HG03342 (cell line): ENCODE measurements at regions not wholly inside any gene's neighbourhood (a gene's known extent, or its start where the extent isn't known, plus 50 kb on each side); places are given as distances from the start of the nearest gene placed in this dataset.
"Not testable (repeated sequence)": the region's sequence is repeated elsewhere in the genome, so short reads cannot be mapped to it uniquely, and the experiment has no call there.

Experiments
- ATAC-seq: cut with Tn5 transposase; IDR thresholded peaks from one replicate; pipeline ENCODE4 v1.9.1; 2021; ENCODE audit warnings: mild to moderate bottlenecking, moderate library complexity; ENCODE audit not compliant: unreplicated experiment

DNA sequence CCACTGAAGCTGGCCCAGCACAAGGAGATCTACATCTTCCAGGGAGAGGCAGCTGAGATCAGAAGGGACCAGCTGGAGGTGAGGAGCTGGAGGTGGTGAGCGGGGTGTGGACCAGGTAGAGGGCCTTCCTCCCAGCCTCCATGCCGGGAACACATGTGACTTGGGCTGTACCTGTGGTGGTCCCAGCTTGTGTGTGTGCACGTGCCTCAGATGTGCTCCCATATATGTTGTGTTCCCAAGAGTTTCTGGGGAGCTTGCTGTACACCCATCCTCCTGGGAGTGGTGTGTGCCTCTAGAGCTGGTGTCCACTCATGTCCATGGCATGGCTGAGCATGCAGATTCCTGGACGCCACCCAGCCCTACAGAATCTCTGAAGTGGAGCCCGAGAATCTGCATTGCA lies 183.7 kb upstream of the AKAP13 start:
- ATAC-seq = not testable (repeated sequence)

DNA sequence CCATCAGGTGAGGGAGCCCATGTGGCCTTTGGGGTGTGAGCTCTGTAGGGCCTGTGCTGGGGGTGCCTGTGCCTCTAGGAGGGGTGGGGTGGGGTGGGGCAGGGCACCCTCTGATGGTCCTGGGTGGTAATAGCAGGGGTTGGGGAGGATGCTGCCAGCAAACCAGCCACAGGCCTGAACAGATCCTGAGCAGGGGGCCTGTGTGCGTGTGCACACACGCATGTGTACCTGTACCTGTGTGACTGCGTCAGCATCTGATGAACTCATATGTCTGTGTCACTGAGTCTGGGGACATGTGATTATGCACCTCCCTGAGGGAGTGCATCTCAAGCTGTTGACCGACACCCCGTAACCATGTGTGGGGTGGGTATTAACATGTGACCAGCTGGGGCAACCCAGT lies 182.8 kb upstream of the AKAP13 start:
- ATAC-seq = not testable (repeated sequence)

DNA sequence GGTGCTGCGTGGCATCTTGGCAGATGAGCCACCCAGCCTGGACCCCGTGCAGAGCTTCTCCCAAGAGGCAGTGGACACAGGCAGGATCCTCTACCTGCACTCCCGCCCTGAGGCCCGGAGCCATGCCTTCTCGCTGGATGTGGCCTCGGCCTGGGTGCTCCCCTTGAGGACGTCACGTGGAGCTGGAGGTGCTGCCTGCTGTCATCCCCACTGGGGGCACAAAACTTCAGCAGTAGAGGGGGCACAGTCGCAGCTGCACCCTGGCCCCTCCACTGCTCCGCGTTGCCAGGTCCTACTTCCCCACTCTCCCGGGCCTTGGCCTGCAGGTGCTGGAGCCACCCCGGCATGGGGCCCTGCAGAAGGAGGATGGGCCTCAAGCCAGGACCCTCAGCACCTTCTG lies 182.0 kb upstream of the AKAP13 start:
- ATAC-seq = not testable (repeated sequence)

DNA sequence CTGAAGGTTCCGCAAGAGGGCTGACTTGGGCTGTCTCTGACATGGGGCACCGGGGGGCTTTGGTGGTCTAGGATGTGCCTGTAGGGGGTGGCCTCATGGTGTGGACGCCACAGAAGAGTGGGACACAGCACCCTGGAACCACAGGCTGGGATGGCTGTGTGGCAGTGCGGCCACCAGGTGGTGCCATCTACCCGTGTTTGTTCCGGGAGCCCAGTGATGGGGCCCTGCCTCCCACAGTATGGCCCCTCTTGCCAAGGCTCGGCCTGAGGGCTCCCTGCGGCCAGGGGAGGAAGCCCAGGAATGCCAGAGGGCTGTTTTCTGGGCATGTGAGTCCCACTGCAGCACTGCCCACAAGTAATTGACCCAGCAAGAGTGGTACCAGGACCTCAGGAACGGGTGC lies 180.2 kb upstream of the AKAP13 start:
- peak; percentile 92 for ATAC-seq

DNA sequence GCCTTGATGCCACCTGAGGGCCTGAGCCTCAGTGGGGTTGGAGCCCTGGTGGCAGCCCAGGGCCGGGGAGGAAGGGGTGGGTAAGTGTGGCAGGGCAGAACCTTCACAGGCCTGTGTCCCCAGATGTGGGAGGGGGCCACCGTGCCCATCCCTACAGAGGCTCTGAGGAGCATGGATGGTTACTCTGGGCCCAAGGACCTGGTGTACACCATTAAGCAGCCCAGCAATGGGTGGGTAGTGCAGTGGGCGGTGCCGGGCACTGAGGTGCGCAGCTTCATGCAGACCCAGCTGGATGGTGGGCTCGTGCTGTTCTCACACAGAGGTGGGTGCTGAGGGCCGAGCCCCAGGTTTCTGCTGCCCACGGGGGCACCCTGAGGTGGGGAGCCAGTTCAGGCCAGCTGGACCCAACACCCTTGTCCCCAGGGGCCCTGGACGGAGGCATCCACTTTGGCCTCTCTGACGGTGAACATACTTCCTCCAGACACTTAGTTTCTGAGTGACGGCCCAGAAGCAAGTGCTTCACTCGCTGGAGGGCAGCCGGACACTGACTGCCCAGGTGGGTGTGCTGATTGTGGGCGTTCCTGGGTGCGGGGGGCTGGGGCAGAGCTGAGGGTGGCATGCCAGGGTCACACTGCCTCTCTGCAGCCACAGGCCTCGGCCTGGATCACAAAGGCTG lies 179.1 kb upstream of the AKAP13 start:
- not testable (repeated sequence) for ATAC-seq

GRCh38 chr15:85204481-85204880 lies 175.9 kb upstream of the AKAP13 start:
- ATAC-seq = not testable (repeated sequence)

DNA sequence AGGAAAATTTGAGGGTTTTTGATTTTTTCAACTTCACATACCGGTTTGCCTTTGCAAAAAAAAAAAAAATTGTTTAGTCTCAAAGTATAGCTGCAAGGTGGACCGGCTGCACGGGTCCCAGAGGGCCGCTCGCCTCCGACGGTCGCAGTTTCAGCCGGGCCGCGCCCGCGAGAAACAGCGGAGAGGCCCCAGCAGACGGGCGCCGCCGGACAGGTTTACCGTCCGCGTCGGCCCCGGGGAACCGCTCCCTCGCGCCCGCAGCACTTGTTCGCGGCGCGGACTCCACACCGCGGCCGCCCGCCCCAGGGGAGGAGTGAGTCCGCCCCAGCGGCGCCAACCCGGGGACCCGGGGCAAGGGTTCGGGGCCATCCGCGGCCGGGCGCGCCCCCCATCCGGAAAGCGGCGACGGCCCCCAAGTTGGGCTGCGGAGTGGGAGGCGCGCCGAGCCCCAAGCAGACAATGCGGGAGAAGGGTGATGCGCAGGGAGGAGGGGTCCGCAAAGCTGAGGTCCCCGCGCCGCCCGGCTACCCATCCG lies 146.5 kb upstream of the AKAP13 start:
- ATAC-seq = not testable (repeated sequence)

DNA sequence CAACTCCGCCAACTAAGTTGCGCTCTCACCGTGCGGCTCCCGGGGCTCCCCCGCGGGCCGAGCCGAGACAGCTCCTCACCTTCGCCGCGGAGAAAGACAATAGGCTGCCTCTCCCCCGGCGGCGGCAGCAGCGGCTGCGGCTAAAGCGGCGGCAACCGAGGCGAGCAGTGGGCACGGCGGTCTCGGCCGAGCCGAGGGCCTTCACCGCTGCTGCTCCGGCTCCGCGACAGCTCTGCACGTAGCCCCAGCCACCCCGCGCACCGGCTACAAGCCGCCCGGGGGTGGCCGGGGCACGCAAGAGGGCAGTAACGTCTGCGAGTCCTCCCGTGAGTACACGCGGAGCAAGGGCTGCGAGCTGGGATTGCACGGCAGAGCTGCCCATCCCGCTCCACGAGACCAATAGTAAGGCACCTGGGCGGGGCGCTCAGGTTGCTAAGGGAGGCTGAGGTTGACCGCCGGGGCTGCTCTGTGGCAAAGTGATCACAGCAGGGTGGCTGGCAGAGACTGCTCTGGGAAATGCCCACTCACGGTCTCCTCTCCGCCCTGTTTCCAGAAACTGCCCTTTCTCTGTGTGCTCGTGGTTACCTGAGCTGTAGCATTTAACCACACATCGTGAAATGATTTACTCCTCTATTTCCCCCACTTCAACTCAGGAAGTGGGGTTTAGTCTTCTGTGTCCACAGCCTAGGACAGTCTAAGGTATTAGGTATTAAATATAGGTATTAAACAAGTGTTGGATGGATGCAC lies 145.8 kb upstream of the AKAP13 start:
- not testable (repeated sequence) for ATAC-seq

DNA sequence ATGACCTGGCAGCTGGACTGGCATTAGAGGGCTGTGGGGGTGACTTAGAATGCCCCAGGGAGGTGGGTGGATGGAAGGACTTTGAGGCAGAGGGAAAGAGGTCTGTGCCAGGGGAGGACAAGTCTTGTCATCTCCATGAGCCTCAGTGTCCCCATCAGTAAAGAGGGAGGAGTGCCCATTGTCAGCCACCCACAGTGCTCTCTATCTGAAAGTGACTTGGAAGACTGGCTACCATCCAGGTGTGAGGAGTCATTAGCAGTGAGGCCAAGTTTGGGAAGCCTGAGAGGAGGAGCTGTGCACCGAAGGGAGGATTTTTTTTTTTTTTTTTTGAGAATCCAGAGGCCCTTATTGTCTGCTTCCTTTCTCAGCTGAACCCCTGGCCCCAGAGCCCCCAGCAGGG lies 136.3 kb upstream of the AKAP13 start:
- not testable (repeated sequence) for ATAC-seq

GRCh38 chr15:85250938-85251542 lies 129.4 kb upstream of the AKAP13 start:
- ATAC-seq = not testable (repeated sequence)

GRCh38 chr15:85253196-85253915 lies 127.0 kb upstream of the AKAP13 start:
- ATAC-seq = peak; percentile 72

- ATAC-seq = not testable (repeated sequence)
Measured at GRCh38 chr15:85254961-85255360, 125.4 kb upstream of the AKAP13 start.

- not testable (repeated sequence) for ATAC-seq
Measured at GRCh38 chr15:85255502-85255901, 124.9 kb upstream of the AKAP13 start.

DNA sequence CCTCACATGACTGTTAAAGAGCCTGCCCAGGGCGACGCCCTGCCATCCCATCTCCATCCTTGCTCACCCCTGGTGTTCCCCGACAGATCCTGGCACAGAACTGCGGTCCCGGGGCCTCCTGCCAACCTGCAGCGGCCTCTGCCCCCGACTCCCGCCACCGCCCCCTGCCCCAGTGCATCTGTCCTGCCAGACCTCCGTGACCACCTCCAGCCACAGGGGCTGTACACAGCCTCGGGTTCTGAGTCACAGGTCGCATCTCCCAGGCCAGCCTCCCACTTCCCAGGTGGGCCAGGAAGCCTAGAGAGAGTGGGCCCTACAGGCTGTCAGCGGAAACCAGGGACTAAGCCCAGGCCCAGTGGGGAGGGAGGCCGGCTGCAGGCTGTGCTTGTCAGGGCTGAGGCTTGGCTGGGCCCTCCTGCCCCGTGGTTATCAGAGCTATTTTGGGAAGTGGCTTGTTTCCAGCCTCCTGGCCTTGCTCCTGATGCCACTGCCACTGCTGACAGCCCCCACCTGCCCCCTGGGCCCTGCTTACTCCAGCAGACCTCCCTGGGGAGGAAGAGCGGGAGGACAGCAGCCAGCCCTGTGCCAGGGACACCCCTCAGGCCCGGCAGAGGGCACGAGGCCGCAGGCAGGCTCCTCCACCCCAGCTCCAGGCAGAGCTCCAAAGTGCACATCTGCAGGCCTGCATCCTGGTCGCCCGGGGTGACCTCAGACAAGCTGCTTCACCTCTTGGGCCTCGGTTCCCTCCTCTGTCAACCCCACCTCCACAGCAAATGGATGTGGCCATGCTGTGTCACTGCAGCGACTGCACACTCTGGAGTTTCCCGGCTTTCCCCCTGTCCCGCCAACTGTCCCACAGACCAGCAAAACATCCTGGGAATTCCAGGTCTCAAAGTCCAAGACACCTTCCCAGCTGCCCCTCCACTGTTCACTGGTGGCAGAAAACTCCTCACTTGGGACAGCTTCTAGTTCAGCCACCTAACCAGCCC lies 124.1 kb upstream of the AKAP13 start:
- ATAC-seq = not testable (repeated sequence)

GRCh38 chr15:85258062-85258445 lies 122.3 kb upstream of the AKAP13 start:
- not testable (repeated sequence) for ATAC-seq

DNA sequence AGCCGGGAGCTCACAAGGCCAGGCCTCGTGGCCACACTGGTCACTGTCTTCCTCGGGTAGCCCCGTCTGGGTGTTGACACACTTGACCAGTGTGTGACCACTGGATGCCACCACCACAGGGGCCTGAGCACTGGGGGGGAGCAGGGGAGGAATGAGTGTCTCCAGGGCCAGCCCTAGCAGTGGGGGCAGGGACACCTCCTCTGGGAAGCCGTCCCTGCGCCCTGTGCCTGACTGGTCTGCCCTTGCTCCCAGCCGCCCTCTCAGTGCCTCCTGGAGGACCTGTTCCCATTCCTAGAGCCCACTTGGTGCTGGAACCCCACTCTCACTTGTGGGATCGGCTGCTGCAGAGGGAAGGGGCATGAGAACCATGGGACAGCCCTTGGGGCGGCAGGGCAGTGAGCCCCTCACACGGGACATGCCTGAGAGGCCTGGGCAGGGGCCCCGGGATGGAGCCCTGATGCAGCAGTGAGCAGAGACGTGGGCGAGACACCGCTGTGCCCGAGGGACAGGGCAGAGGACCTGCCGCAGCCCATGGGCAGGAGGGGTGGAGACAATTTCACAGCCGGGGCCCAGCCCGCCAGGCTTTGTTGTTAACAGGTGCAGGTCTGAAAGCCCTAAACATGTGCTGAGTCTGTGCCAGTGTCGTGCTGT lies 121.7 kb upstream of the AKAP13 start:
- not testable (repeated sequence) for ATAC-seq

DNA sequence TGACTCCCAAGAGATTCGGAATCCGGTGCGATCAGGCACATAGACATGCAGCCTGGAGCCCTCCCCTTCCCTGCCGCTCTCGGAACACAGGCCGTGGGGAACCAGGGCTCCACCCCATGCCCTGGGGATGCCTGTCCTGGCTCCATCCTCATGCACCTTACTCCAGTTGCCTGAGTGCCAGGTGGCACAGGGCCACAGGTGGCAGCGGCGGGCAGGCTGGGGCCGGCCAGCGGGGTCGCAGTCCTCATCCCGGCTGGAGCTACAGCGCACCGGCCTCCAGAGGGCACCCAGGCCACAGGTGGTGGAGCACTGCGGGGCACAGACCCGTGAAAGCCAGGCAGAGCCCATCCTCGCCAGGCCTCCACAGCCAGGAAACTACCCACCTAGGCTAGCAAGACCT lies 119.9 kb upstream of the AKAP13 start:
- ATAC-seq = not testable (repeated sequence)

GRCh38 chr15:85262461-85263055 lies 117.8 kb upstream of the AKAP13 start:
- not testable (repeated sequence) for ATAC-seq
